SH-SY5Y (cell line): ENCODE measurements at regions not wholly inside any gene's neighbourhood (a gene's known extent, or its start where the extent isn't known, plus 50 kb on each side); places are given as distances from the start of the nearest gene placed in this dataset.
A peak's percentile ranks its signal among the peaks of the same experiment; 100 is the strongest.

ENCODE experiments used
- GATA2 ChIP-seq: IDR thresholded peaks from 2 replicates; pipeline ENCODE4 v1.6.1; 2011; ENCODE audit warnings: mild to moderate bottlenecking, low read depth, low read length
- GATA3 ChIP-seq: IDR thresholded peaks from 2 replicates; pipeline ENCODE4 v1.6.1; 2011; ENCODE audit warnings: low read depth, mild to moderate bottlenecking, low read length, moderate library complexity

- TF ChIP-seq GATA2 = no peak
- TF ChIP-seq GATA3 = no peak
These were observed 336.5 kb upstream of the TGFBR2 start for GRCh38 chr3:30269751-30270445.

- no peak for TF ChIP-seq GATA2
- no peak for TF ChIP-seq GATA3
These were observed 334.6 kb upstream of the TGFBR2 start for GRCh38 chr3:30271781-30272180.

- TF ChIP-seq GATA3 (peak; percentile 99), GATA2 (peak; percentile 87; the same call in 1 of the 2 replicates)
These were observed 332.9 kb upstream of the TGFBR2 start for GRCh38 chr3:30273304-30274072.

- TF ChIP-seq GATA2 (no peak), GATA3 (no peak)
These were observed 328.9 kb upstream of the TGFBR2 start for GRCh38 chr3:30277494-30277893.

- TF ChIP-seq GATA3 = no peak
- no peak for TF ChIP-seq GATA2
These were observed 324.9 kb upstream of the TGFBR2 start for GRCh38 chr3:30281526-30281925.

GRCh38 chr3:30282154-30282696 lies 324.2 kb upstream of the TGFBR2 start:
- TF ChIP-seq GATA3 (no peak), GATA2 (no peak)

- TF ChIP-seq GATA3 (no peak), GATA2 (no peak)
These were observed 321.0 kb upstream of the TGFBR2 start for GRCh38 chr3:30285188-30286006.

- no peak for TF ChIP-seq GATA3
- TF ChIP-seq GATA2 = no peak
These were observed 320.3 kb upstream of the TGFBR2 start for GRCh38 chr3:30286007-30286669.

- TF ChIP-seq GATA2 = no peak
- no peak for TF ChIP-seq GATA3
These were observed 319.6 kb upstream of the TGFBR2 start for GRCh38 chr3:30286811-30287210.

- TF ChIP-seq GATA3 (no peak), GATA2 (no peak)
These were observed 317.6 kb upstream of the TGFBR2 start for GRCh38 chr3:30288830-30289229.

- TF ChIP-seq GATA3 (no peak), GATA2 (no peak)
These were observed 317.1 kb upstream of the TGFBR2 start for GRCh38 chr3:30289324-30289723.

GRCh38 chr3:30289766-30290165 lies 316.6 kb upstream of the TGFBR2 start:
- TF ChIP-seq GATA2 = no peak
- no peak for TF ChIP-seq GATA3

- no peak for TF ChIP-seq GATA2
- TF ChIP-seq GATA3 = no peak
These were observed 315.9 kb upstream of the TGFBR2 start for GRCh38 chr3:30290479-30290878.
